PC-9 (cell line): ENCODE measurements at regions not wholly inside any gene's neighbourhood (a gene's known extent, or its start where the extent isn't known, plus 50 kb on each side); places are given as distances from the start of the nearest gene placed in this dataset.
"Not testable (repeated sequence)": the region's sequence is repeated elsewhere in the genome, so short reads cannot be mapped to it uniquely, and the experiment has no call there.

Experiments used
- EZH2 ChIP-seq: fragments of 200-600 bp; sonication (generic); IDR thresholded peaks from 2 replicates; pipeline ENCODE4 v1.8.0; 2017; ENCODE audit warnings: antibody characterized with exemption, low read depth
- TF ChIP-seq, protein P1 (sequence below): fragments of 200-600 bp; sonication (generic); conservative IDR thresholded peaks from 2 replicates; pipeline ENCODE4 v1.6.1; 2017; ENCODE audit warnings: mixed run types, antibody characterized with exemption, mild to moderate bottlenecking, moderate library complexity

DNA sequence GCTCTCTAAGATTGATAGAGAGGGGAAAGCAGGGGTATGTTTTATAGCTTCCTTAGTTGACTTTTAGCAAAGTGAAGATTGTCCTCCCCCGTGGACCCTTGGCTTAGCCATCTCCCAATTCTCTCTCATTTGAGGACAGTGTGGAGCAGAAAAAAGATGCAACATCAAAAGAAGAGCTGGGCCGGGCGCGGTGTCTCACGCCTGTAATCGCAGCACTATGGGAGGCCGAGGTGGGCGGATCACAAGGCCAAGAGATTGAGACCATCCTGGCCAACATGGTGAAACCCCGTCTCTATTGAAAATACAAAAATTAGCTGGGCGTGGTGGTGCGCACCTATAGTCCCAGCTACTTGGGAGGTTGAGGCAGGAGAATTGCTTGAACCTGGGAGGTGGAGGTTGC, 187.9 kb upstream of the GATA6 start:
- TF ChIP-seq, protein P1, sequence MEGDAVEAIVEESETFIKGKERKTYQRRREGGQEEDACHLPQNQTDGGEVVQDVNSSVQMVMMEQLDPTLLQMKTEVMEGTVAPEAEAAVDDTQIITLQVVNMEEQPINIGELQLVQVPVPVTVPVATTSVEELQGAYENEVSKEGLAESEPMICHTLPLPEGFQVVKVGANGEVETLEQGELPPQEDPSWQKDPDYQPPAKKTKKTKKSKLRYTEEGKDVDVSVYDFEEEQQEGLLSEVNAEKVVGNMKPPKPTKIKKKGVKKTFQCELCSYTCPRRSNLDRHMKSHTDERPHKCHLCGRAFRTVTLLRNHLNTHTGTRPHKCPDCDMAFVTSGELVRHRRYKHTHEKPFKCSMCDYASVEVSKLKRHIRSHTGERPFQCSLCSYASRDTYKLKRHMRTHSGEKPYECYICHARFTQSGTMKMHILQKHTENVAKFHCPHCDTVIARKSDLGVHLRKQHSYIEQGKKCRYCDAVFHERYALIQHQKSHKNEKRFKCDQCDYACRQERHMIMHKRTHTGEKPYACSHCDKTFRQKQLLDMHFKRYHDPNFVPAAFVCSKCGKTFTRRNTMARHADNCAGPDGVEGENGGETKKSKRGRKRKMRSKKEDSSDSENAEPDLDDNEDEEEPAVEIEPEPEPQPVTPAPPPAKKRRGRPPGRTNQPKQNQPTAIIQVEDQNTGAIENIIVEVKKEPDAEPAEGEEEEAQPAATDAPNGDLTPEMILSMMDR = not testable (repeated sequence)
- TF ChIP-seq EZH2 = not testable (repeated sequence)
